Neural progenitor cell (in vitro differentiated cells): ENCODE measurements at regions not wholly inside any gene's neighbourhood (a gene's known extent, or its start where the extent isn't known, plus 50 kb on each side); places are given as distances from the start of the nearest gene placed in this dataset.

Source experiments
- EZH2 ChIP-seq: fragments of 200-600 bp; sonication (generic); IDR thresholded peaks from 2 replicates; pipeline ENCODE4 v1.6.1; 2017; ENCODE audit warnings: antibody characterized with exemption, mild to moderate bottlenecking, moderate library complexity
- EZH2phosphoT487 ChIP-seq: fragments of 200-600 bp; sonication (generic); IDR thresholded peaks from 2 replicates; pipeline ENCODE4 v1.6.1; 2017; ENCODE audit warnings: antibody characterized with exemption
- TF ChIP-seq, protein P1 (sequence below): fragments of 200-600 bp; sonication (generic); IDR thresholded peaks from 2 replicates; pipeline ENCODE4 v1.5.1; 2017; ENCODE audit warnings: antibody characterized with exemption, mild to moderate bottlenecking

DNA sequence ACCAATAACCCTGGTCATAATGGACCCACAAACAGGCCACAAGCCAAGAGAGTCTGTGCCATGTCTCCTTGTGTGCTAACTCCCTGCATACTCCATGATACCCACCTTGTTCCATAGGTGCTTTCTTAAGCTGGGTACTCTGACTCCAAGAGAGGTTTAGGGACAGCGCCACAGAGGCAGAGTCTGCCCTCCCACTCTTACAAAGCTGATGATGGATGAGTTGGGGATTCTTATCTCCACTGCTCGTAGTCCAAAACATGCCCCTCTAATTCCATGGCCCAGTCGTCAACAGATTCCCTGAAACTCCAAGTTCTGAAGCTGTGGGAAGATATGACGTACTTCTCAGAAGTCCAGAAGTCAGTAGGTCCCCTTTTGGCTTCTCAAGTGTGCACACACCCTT is 184.4 kb upstream of the CCL2 start:
- TF ChIP-seq, protein P1, sequence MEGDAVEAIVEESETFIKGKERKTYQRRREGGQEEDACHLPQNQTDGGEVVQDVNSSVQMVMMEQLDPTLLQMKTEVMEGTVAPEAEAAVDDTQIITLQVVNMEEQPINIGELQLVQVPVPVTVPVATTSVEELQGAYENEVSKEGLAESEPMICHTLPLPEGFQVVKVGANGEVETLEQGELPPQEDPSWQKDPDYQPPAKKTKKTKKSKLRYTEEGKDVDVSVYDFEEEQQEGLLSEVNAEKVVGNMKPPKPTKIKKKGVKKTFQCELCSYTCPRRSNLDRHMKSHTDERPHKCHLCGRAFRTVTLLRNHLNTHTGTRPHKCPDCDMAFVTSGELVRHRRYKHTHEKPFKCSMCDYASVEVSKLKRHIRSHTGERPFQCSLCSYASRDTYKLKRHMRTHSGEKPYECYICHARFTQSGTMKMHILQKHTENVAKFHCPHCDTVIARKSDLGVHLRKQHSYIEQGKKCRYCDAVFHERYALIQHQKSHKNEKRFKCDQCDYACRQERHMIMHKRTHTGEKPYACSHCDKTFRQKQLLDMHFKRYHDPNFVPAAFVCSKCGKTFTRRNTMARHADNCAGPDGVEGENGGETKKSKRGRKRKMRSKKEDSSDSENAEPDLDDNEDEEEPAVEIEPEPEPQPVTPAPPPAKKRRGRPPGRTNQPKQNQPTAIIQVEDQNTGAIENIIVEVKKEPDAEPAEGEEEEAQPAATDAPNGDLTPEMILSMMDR, result no peak
- TF ChIP-seq EZH2 (no peak), EZH2phosphoT487 (no peak)
